GM21576 (cell line): ENCODE measurements at regions not wholly inside any gene's neighbourhood (a gene's known extent, or its start where the extent isn't known, plus 50 kb on each side); places are given as distances from the start of the nearest gene placed in this dataset.

Source experiments
- ATAC-seq: cut with Tn5 transposase; IDR thresholded peaks from one replicate; pipeline ENCODE4 v1.9.1; 2021; ENCODE audit warnings: mild to moderate bottlenecking, moderate library complexity; ENCODE audit not compliant: unreplicated experiment

DNA sequence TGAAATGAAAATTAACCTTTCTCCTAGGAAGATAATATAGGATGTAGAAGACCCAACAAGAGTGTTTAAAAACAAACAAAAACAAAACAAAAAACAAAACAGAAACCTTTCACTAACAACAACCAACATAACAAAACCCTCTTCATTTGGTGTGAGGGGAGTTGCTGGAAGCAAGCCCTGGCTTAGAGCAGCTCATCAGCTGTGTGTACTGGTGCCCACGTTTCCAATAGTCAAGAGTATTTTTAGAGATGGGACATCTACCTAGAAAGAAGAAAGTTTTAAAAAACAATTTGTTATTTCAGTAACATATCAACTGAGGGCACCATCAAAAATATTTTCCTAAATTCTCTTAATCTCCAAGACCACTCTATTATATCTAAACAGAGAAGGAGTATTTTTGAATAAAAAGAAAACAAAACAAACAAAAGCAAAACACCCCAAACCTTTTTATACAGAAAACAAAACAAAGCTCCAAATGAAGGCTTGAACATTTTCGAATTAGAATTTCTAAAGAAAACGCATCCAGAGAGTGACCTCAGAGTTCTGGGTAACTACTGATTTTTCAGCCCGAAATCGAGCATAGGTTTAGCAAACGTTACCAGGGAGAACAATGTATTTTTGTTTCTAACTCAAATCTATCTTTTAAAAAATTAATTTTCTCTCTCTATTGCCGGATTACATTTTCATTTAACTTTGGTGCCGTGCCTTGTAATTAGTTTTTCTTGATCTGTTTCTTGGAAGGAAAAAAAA lies 134.6 kb downstream of the INSIG2 start:
- no peak for ATAC-seq

- ATAC-seq: no peak
Observed at GRCh38 chr2:118222273-118222594, 134.0 kb downstream of the INSIG2 start.

DNA sequence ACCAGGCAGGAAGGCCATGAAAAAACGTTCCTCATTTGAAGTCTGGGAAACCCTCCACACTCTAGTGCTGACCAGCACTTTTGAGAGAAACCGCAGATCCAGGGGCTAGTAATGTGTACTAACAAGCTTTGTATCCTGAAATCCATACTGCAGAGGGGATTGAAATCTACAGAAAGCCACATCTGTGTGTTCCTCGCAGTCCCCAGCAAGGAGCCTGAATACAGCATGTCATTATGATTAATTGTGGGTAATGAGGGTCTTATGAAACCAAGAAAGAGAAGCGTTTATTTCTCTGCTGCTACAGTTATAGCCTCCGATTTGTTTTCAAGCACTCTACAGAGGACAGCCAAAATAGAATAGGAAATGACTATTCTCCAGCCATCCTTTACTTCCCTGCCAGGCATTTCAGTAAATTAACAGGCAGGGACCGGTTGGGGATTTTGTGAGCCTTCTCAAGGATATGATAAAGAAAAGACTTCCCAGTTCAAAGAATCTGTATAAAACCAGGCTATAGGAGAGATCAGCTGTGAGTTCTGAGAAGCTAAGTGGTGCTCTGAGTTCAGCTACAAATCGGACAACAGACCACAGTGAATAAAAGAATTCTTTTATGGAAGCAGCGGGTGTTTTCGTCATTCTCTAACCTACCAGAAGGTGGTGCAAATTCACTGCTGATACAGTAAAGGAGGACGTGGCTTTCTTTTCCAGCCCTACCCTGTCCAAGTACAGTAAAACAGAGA lies 133.4 kb downstream of the INSIG2 start:
- peak; percentile 51 for ATAC-seq

- no peak for ATAC-seq
Observed at GRCh38 chr2:118219611-118220010, 131.3 kb downstream of the INSIG2 start.

DNA sequence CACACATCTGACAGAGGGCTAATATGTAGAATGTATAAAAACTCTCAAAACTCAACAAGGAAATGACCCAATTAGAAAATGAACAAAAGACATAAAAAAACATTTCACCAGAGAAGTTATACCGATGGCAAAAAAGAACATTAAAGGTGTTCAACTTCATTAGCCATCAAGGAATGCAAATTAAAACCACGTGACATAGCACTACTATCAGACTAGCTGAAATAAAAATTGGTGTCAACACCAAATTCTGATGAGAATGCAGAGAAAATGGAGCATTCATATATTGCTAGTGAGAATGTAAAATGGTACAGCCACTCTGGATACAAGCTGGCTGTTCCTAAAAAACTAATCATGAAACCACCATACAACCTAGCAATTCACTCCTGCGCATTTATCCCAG lies 128.0 kb downstream of the INSIG2 start:
- ATAC-seq: no peak

GRCh38 chr2:118209727-118210126 lies 121.5 kb downstream of the INSIG2 start:
- no peak for ATAC-seq

GRCh38 chr2:118207889-118208288 lies 119.6 kb downstream of the INSIG2 start:
- no peak for ATAC-seq

DNA sequence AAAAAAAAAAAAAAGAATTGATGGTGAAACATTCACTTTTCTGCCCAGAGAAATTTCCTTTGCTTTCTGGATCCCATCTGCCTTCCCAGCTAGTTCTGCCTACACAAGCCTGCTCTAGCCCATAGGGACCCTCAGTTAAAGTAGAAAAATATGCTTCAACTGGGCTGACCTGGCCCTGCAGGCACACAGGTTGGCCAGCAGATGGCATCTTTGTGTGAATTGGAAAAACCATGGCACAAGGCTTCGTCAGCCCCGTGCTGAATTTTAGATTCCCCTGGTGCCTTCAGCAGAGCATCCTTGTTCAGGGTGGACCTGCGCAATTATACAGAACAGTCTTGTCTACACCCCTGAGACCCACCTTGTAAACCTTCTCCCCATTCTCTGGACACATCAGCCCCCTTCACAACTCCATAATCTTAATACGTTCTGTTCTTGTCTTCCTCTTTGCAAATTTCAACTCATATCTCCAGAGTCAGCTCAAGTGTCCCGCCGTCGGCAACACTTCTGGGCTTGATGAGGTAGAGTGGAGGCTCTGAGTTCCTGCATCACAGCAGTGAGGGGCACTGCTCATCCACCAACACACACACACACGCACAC lies 114.5 kb downstream of the INSIG2 start:
- peak; percentile 86 for ATAC-seq

- no peak for ATAC-seq
Observed at GRCh38 chr2:118198268-118198667, 110.0 kb downstream of the INSIG2 start.

DNA sequence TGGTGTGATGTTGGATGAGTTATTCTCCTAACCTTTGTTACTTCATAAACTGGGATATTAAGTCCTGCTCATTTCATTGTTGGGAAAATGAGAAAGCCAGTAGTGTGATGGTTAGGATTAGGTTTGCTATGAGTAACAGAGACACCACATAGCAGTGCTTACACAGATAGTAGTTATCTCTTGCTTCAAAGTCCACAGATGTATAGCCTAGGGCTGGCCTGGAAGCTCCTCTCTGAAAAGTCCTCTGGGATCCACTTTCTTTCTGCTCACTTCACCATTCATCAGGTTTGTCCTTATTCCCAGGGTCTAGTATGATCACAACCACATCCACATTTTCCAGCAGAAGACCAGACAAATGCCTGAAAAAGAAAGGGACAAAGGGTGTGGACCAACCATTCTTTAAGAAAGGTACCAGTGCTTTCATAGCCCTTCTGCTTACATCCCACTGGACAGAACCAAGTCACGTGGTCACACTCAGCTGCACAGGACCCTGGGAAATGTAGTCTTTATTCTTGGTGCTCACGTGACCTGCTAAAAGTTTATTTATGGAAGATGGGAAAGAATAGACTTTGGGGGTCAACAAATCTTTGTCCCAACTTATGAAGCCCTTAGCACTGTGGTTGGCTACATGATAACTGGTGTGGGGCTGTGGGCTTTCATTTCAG lies 108.9 kb downstream of the INSIG2 start:
- peak; percentile 67 for ATAC-seq

- ATAC-seq: no peak
Observed at GRCh38 chr2:118190474-118190873, 102.2 kb downstream of the INSIG2 start.

- no peak for ATAC-seq
Observed at GRCh38 chr2:118186858-118187254, 98.6 kb downstream of the INSIG2 start.

- ATAC-seq: peak; percentile 91
Observed at GRCh38 chr2:118186110-118186857, 98.0 kb downstream of the INSIG2 start.

- ATAC-seq: peak; percentile 76
Observed at GRCh38 chr2:118185210-118186109, 97.2 kb downstream of the INSIG2 start.

GRCh38 chr2:118183381-118183780 lies 95.1 kb downstream of the INSIG2 start:
- no peak for ATAC-seq

GRCh38 chr2:118179445-118179844 lies 91.2 kb downstream of the INSIG2 start:
- ATAC-seq: no peak

GRCh38 chr2:118177884-118178283 lies 89.6 kb downstream of the INSIG2 start:
- no peak for ATAC-seq

DNA sequence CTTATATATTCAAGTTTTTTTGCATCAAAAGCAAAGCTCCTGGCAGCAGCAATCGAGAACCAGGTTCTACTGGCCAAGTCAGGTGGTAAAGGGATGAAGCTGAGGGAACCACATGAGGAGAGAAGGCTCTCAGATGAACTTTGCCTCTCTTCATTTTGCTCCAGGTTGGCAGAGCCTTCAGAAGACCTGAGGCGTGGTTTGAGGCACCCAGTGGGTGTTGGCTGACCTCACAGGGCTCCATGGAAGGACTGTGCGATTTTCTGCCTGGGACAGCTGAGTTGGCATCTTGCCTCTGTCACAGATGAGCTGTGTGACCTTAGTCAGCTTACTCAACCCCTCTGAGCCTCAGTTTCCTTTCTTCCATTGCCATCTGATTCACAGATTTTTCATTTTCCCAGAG lies 89.0 kb downstream of the INSIG2 start:
- no peak for ATAC-seq

DNA sequence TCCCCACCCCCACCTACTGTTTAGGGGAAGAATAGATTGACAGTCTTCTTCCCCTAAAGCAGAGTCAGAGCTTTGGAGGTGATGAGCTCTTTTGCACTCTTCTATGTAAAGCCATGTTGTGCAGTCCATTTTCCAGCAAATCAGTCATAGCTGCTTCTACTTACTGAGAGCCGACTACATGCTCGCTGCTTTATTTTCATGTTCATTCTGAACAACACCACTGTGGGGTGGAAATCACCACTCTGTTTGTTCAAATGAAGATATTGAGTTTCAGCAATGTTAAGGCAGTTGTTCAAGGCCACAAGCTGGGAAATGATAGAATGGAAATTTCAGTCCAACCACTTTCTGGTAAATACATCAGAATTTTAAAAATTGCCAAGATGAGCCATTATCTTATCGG lies 88.3 kb downstream of the INSIG2 start:
- ATAC-seq: no peak

DNA sequence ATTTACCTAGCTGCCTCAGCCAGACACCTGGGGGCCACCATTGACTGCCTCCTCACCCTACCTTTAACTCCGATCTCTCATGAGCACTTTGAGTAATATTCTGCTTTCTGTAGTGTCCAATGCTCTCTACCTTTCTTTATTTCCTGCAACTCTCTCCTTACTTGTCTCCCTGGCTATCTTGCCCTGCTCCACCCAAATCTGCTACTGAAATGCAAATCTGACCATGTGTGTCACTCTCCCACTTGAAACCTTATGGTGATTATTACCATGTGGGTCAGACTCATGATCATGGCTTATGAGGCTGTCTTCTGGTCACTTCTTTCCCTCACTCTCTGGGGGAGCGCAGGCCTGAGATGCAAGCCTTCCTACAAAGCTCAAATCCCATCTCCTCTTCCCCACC lies 83.3 kb downstream of the INSIG2 start:
- no peak for ATAC-seq
